Transverse colon (tissue), 4 donors: ENCODE measurements at regions not wholly inside any gene's neighbourhood (a gene's known extent, or its start where the extent isn't known, plus 50 kb on each side); places are given as distances from the start of the nearest gene placed in this dataset.

Experiments used
- DNase-seq: peaks from one replicate; pipeline ENCODE4 v3.0.0-alpha.2; 2019
- H3K27ac ChIP-seq, 4 donors: fragments of 200-600 bp; sonication (generic); 2 replicates each; pipeline ENCODE4 v1.5.1; 2016 to 2018; ENCODE audit warnings: inconsistent platforms in 4 of 4
- H3K27me3 ChIP-seq: fragments of 200-600 bp; sonication (generic); 2 replicates; pipeline ENCODE4 v1.5.1; 2017; ENCODE audit warnings: inconsistent platforms
- H3K36me3 ChIP-seq, 4 donors: fragments of 200-600 bp; sonication (generic); 2 replicates each; pipeline ENCODE4 v1.5.1; 2017 to 2019; ENCODE audit warnings: inconsistent platforms in 4 of 4
- H3K4me1 ChIP-seq, 4 donors: fragments of 200-600 bp; sonication (generic); 2 replicates each; pipeline ENCODE4 v1.5.1; 2017 to 2020; ENCODE audit warnings: inconsistent platforms in 4 of 4
- H3K4me3 ChIP-seq, 4 donors: fragments of 200-600 bp; sonication (generic); 1 replicate in 1 of 4; 2 replicates in 3 of 4; pipeline versions ENCODE4 v1.5.1 to v1.6.1; 2017 to 2019; ENCODE audit warnings: inconsistent platforms in 4 of 4
- H3K9me3 ChIP-seq, 2 donors: fragments of 200-600 bp; sonication (generic); 2 replicates each; pipeline ENCODE4 v1.5.1; 2017 to 2019; ENCODE audit warnings: inconsistent platforms in 2 of 2
- CTCF ChIP-seq, 5 experiments: fragments of 200-600 bp in 3 of 5; fragments of 450-650 bp in 2 of 5; sonication (generic) in 3 of 5; IDR thresholded peaks; 1 replicate in 2 of 5; 2 replicates in 3 of 5; pipeline ENCODE4 v1.5.1; 2016 to 2017; ENCODE audit warnings: antibody characterized with exemption in 5 of 5, inconsistent platforms in 3 of 5, mild to moderate bottlenecking in 2 of 5, moderate library complexity in 1 of 5
- EP300 ChIP-seq: sonication (generic); formaldehyde crosslinking; IDR thresholded peaks from one replicate; pipeline ENCODE4 v1.6.1; 2017; ENCODE audit warnings: antibody characterized with exemption, low read depth
- POLR2A ChIP-seq: fragments of 450-650 bp; IDR thresholded peaks from one replicate; pipeline ENCODE4 v1.6.1; 2016; ENCODE audit warnings: antibody characterized with exemption, mild to moderate bottlenecking, moderate library complexity
- POLR2AphosphoS5 ChIP-seq, 3 donors: sonication (generic); formaldehyde crosslinking; IDR thresholded peaks; one replicate each; pipeline ENCODE4 v1.6.1; 2016; ENCODE audit warnings: antibody characterized with exemption in 3 of 3
- WGBS, 2 donors: methylation state at CpG; one replicate each; pipeline ENCODE4 v1.1.5; 2018; ENCODE audit warnings: low coverage in 1 of 2; 5-methylcytosine and 5-hydroxymethylcytosine counted together
- in situ Hi-C, 4 donors: fragments of 200-750 bp; cut with MboI; loops; one replicate each; pipeline versions ENCODE4 v1.15.0 to v1.15.1; 2017; ENCODE audit warnings: low sequenced_read_pairs in 3 of 4, low pct_ligation_motif_present in 1 of 4, low pct_unique_long_range_greater_than_20kb in 1 of 4
- intact Hi-C: fragments of 100-400 bp; cut with DNase I; formaldehyde crosslinking; loops from one replicate; pipeline ENCODE4 v1.15.1; 2023; ENCODE audit warnings: low total_unique reads

GRCh38 chr11:21968702-21969101 lies 224.2 kb upstream of the ANO5 start:
- in situ Hi-C loops (no loop called here), intact Hi-C loops (no loop called here)
- Histone ChIP-seq H3K4me3 (no peak overlapping the region), H3K4me1 (no peaks in the 10 kb centered on the region), H3K27ac (no peak overlapping the region), H3K27me3 (no peaks in the 10 kb centered on the region), H3K9me3 (no peaks in the 10 kb centered on the region), H3K36me3 (no peaks in the 10 kb centered on the region)
- 75 to 79% methylated on average over 1 of the region's 1 CpG for WGBS, 2 donors
- TF ChIP-seq POLR2AphosphoS5 (IDR thresholded peaks at IDR 0.05): no peak
- TF ChIP-seq POLR2A: no peak
- TF ChIP-seq CTCF (IDR thresholded peaks at IDR 0.05): no peak
- TF ChIP-seq EP300: no peak
- no peak for DNase-seq

- in situ Hi-C loops: no loop called here
- intact Hi-C loops: no loop called here
- DNase-seq: no peak
- Histone ChIP-seq H3K27ac (no peak overlapping the region), H3K4me3 (no peak overlapping the region), H3K4me1 (no peaks in the 10 kb centered on the region), H3K36me3 (no peaks in the 10 kb centered on the region), H3K27me3 (no peaks in the 10 kb centered on the region), H3K9me3 (no peaks in the 10 kb centered on the region)
- TF ChIP-seq CTCF (IDR thresholded peaks at IDR 0.05): no peak
- TF ChIP-seq POLR2AphosphoS5 (IDR thresholded peaks at IDR 0.05): no peak
- TF ChIP-seq EP300: no peak
- TF ChIP-seq POLR2A: no peak
- 59 to 71% methylated on average over 1 to 3 of the region's 3 CpGs for WGBS, 2 donors
Observed at GRCh38 chr11:21969841-21970240, 223.0 kb upstream of the ANO5 start.

- in situ Hi-C loops: no loop called here
- H3K4me1 ChIP-seq: no peaks in the 10 kb centered on the region
- no peak overlapping the region for H3K4me3 ChIP-seq
- WGBS, 2 donors: 34 to 43% methylated on average over 2 of the region's 2 CpGs
- intact Hi-C loops: no loop called here
- no peaks in the 10 kb centered on the region for H3K9me3 ChIP-seq
- TF ChIP-seq POLR2A (no peak), CTCF (IDR thresholded peaks at IDR 0.05) (no peak), EP300 (no peak)
- no peak overlapping the region for H3K27ac ChIP-seq
- H3K36me3 ChIP-seq: no peaks in the 10 kb centered on the region
- H3K27me3 ChIP-seq: no peaks in the 10 kb centered on the region
- no peak for DNase-seq
Observed at GRCh38 chr11:21975242-21975641, 217.6 kb upstream of the ANO5 start.

- no peak for DNase-seq
- in situ Hi-C loops (no loop called here), intact Hi-C loops (no loop called here)
- TF ChIP-seq CTCF (IDR thresholded peaks at IDR 0.05): no peak
- TF ChIP-seq EP300: no peak
- no peak for TF ChIP-seq POLR2AphosphoS5 (IDR thresholded peaks at IDR 0.05)
- no peak for TF ChIP-seq POLR2A
- 86% methylated on average over 8 of the region's 8 CpGs; no CpG with 5 or more reads in 1 of the 2 donors for WGBS, 2 donors
- Histone ChIP-seq H3K27me3 (no peaks in the 10 kb centered on the region), H3K4me1 (no peaks in the 10 kb centered on the region), H3K27ac (no peak overlapping the region), H3K9me3 (no peaks in the 10 kb centered on the region), H3K4me3 (no peak overlapping the region), H3K36me3 (no peaks in the 10 kb centered on the region)
Observed at GRCh38 chr11:21976210-21976609, 216.7 kb upstream of the ANO5 start.
